OCI-M1 (cell line): ENCODE measurements at regions not wholly inside any gene's neighbourhood (a gene's known extent, or its start where the extent isn't known, plus 50 kb on each side); places are given as distances from the start of the nearest gene placed in this dataset.

ENCODE experiments used
- DNase-seq: peaks from one replicate; lab custom pipeline; 2025; lab: John Stamatoyannopoulos, UW

- DNase-seq: no peak
These were observed 75.7 kb upstream of the FOXP4 start for GRCh38 chr6:41470331-41471063.

GRCh38 chr6:41471064-41471895, 74.9 kb upstream of the FOXP4 start:
- no peak for DNase-seq

DNA sequence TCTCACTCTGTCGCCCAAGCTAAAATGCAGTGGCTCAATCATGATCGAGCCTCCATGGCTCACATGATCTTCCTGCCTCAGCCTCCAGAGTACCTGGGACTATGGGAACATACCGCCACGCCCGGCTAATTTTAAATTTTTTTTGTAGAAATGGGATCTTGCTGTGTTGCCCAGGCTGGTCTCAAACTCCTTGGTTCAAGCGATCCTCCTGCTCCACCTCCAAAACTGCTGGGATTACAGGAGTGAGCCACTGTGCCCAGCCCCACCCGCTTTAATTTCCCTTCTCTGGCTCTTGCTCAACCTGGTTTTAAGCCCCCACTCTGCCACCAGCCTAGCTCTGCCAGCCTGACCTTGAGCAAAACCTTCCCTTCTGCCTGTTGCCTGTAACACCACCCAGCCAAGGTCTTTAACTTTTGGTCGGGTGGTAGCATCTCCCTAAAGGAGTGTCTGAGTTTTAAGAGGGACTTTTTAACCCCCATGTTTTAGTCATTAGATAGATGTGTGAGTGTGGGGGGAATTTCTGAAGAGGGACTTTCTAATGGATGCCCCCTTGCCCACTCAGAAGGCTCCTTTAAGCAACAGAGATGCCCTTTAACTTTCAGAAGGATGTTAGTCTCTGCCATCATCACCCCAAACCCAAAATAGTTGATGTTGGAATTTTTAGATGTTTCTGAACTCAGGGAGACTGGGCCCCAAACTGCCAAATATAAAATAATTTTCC, 71.8 kb upstream of the FOXP4 start:
- DNase-seq: no peak

GRCh38 chr6:41475164-41475563, 71.0 kb upstream of the FOXP4 start:
- no peak for DNase-seq

DNA sequence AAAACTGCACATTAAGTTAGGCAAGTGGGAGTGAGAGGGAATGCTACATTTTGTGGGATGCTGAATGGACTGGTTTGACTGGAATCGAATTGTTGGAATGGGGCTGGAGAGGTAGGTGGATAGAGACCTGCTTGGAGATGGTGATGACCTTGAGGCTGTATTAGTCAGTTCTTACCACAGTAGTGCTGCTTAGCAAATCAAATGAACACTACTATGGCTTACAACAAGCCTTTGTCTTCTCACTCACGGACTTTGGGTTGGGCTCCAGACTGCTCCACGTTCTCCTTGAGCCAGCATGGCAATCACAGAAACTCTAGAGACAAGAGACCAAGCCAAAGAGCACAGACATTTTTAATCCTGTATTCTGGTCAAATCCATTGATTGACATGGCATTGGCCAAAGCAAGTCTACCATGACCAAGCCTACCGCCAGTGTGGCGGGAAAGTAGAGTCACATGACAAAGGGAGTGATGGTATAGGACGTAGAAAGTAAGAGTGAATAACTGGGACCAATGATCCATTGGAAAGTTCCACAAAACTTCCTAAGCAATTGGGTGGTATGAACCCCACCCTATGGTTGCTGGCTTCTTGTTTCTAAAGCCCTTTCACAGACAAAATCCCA, 70.3 kb upstream of the FOXP4 start:
- no peak for DNase-seq

GRCh38 chr6:41476401-41476800, 69.8 kb upstream of the FOXP4 start:
- DNase-seq: no peak

DNA sequence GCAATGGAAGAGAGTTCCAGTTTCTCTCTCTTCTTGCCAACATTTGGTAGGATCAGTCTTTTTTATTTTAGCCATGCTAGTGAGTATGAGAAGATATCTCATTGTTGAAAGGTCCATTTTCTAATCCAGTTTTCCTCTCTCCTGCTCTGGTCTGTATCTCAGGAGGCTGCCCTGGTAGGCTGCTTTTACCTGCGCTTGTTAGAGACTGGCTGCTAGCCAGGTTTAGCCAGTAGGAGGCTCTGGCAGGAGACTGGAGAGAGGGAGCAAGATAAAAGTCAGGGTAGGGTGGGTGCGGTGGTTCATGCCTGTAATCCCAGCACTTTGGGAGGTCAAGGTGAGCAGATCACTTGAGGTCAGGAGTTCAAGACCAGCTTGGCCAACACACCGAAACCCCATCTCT, 68.6 kb upstream of the FOXP4 start:
- no peak for DNase-seq

GRCh38 chr6:41483943-41484342, 62.2 kb upstream of the FOXP4 start:
- no peak for DNase-seq

GRCh38 chr6:41487860-41488432, 58.2 kb upstream of the FOXP4 start:
- DNase-seq: no peak

DNA sequence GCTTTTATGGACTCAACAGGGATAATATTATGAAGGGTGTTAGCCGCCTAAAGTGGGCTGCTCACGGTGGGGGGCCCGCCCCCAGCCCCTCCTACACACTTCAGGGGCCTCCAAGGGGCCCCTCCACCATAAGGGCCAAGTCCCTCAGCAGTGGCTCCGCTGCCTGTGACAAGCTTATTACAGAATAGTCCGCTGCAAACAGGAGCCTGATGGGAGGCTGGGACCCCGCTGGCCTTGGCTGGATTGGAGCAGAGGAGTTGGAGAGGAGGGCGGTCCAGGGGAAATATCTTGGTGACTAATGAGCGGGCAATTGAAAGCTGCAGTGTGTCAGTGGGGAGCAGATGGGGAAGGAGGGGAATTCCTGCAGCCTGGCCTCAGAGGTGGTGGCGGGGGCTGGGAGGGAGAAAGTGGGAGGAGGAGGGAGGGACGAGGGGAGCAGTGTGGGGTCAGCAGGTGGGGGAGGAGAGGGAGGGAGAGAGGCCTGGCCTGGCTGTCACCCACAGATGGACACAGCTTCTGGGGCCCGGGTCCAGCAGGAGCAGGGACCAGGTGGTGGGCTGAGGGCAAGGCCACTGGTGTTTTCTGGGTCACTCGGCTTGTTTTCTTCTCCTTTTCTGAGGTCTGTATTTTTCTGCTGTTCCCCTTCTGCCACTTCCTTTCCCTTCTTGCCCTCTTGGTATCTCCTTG, 57.6 kb upstream of the FOXP4 start:
- DNase-seq: no peak

DNA sequence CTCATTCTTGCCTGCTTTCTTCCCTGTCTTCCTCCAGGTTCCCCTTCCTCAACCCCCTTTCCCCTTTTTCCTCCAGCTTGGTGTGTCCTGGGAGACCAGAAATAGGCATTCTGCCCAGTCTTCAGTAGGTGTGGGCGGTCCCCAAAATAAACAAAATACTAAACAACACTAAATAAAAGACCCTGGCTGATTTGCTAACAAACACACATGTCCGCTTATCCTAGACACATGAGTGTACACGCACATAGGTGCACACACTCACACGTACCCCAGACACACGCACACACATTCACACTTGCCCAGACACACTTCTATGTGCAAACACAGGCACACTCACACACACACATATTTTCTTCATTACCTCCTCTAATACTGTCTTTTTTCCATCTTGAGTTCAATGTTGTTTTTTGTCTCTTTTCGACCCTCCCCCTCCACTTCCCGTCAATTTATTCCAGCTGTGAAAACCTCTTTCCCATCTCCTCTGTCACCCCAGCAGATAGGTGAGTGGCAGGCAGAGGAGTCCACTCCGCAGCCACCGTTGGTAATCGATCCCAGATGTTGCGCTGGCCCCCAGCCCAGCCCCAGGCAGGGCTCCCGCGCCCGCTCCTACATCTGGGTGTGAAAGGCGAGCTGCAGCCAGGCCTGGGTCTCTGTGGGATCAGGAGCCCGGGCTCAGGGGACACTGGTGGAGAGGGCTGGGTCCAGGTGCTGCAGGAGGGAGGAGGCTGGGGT, 56.9 kb upstream of the FOXP4 start:
- no peak for DNase-seq

GRCh38 chr6:41492261-41492891, 53.8 kb upstream of the FOXP4 start:
- no peak for DNase-seq

DNA sequence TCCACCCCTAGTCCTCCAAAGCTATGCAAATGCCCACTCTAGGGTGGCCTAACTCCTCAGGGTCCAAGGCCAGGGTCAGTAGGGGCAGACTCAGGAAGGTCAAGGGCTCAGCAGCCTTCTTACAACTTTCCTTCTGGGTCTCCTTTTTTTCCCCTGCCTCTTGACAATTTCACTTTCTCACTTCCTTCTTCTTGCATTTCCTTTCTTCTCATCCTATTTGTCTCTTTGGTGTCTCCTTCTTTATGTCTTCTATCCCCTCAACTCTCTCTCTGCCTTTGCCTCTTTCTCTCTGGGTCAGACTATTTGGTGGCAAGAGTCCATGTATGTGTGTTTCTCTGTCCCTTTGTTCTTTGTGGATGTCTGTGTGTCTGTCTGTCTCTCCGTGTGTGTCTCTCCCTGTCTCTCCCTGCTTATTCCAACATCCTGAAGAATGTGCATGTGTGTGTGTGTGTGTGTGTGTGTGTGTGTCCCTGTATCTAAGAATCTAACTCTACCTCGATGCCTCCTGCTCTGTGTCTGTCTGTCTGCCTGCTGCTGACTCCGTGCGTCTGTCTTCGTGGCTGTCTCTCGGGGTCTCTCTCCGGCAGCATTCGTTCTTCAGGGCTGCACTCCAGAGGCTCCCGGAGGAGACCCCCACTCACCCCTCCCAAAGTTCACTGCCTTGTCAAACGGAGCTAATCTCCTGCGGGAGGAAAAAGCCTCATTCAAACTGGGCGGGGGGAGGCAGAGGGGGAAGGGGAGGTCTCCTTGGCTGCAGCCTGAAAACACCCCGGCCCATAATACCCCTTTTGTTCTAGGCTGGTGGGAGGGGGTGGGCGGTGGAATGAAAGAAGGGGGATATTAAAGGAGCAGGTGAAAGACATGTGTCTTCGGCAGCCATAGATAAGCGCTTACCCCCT, 51.7 kb upstream of the FOXP4 start:
- DNase-seq: no peak
